ENCODE measurements at regions not wholly inside any gene's neighbourhood (a gene's known extent, or its start where the extent isn't known, plus 50 kb on each side); places are given as distances from the start of the nearest gene placed in this dataset.
A peak's percentile ranks its signal among the peaks of the same experiment; 100 is the strongest.
"Not testable (repeated sequence)": the region's sequence is repeated elsewhere in the genome, so short reads cannot be mapped to it uniquely, and the experiment has no call there.

DNA sequence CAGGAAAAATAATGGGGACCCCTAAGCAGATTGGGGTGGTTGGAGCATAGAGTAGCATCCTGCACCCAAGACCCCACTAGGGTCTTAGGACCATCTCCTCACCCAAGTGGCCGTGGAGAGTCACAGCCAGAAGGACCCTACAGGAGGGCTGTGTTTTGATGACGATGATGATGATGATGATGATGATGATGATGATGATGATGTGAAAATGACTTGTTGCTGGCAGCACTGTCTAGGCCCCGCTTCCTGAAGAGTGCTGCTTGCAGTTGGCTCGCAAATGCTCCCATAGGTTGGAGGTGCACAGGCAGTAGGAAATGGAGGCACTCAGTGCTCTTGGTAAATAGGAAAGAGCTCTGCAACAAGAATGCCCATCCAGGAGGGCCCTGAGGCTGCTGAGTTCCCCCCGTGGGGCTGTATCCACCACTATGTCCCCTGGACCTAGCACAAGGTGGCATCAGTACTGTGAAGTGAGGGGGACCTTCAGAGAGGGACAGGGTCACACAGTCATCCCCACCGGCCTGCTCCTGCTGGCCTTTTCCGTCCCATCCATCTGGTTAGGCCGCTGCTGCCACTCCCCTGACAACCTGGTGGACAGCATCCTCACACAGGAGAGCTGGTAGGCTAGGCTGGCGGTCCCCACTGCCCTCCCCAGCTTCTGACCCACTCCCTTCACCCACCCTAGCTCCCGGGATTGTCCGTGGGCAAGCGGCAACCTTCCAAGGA lies 139.6 kb downstream of the FOXD2 start:
- DNase-seq, result no peak

DNA sequence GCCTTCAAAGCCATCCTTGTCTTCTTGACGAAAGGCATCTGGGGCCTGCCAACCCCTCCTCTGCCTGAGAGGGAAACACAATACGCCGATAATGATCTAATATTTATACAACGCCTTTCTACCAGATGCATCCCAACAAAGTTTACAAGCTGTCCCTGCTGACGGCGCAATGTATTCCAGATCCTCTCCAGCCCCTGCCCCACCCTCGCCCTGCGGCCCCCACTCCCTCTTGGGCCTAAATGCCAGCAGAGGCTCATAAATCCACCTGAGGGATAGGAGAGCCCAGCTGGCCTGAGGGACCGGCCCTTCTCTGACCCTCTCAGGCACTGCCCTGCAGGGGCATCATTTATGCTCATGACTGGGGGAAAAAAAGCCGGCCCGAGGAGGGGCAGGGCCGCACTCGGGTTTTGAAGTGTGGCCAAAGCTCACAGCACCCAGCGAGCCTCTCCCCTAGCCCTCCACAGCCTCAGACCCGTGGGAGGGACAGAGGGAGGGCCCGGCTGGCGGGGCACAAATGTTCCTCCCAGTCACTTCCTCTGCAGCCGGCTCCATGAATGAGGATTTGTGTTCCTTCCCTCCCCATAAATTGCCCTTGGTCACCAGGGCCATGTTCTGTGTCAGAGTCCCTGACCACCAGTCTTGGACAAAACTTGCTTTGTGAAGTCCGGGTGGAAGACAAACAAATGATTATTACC lies 140.3 kb downstream of the FOXD2 start:
- DNase-seq, result no peak

DNA sequence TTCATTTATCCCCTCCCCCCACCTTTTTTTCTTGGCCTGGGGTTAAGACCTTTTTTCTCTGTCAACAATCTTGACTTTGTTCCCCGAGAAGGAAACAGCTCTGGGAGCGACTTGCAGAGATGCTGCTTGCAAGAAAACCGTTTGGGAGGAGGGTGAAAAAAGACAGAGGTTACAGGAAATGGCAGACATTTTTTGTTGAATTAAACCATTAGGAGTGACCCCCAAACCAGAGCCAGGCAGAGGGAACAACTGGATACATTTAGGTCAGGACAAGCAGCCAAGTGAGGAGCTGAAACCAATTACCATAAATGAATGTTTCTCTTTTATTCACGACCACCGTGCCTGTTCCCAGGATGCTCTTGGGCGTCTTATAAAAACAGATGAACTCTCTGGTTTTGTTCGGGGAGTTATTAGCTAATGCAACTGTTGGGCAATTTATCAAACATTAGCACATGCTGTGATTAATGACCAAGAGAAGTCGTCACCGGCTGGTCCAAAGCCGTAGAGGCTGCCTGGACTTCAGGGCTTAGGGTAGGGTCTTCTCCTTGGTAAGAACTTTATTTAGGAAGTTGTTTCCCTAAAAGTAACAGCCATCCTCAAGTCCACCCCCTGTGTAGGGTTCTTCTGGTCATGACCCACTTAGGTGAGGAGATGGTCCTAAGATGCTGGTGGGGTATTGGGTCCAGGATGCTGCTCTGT lies 141.0 kb downstream of the FOXD2 start:
- DNase-seq, result no peak

DNA sequence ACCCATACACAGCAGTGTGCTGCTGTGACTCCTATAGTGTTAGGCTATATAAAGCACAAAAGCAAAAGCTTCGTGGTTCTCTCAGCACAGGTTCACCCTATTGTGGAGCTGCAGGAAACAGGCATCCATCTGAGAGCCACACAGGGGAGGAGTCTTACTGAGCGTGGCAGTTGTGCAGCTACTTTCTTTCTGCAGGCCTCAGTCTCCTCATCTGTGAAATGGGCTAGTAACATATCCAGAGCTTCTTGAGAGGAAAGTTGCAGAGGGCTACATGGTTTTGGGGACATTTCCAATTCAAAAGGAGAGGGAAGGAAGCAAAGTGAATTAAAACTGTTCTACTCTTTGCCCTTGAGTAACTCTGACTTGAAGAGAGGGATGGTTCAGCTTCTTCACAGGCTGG lies 142.0 kb downstream of the FOXD2 start:
- DNase-seq, result no peak

DNA sequence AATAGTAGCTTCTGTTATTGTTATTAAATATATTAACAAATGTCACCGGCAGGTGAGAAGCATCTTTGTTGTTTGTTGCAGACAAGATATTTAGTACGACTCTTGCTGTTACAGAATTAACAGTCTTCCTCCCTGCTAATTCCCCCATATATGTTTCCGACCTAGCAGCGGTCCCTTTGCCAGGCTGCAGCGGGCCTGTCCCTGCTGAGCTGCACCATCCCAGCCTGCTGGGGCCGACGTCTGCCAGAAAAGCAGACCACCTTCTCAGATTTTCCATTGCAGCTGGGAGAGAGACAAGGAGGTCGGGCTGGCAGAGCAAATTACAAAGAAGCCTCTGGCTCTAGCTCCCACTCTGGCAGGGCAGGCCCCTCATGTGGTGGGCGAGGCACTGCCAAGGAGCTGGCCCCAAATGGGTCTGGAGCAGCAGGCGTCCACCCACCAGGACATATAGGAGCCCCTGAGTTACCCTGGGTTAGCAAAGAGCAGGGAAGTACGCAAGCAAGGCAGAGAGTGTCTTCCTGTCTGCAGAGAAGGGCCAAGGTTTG lies 142.7 kb downstream of the FOXD2 start:
- no peak for DNase-seq

DNA sequence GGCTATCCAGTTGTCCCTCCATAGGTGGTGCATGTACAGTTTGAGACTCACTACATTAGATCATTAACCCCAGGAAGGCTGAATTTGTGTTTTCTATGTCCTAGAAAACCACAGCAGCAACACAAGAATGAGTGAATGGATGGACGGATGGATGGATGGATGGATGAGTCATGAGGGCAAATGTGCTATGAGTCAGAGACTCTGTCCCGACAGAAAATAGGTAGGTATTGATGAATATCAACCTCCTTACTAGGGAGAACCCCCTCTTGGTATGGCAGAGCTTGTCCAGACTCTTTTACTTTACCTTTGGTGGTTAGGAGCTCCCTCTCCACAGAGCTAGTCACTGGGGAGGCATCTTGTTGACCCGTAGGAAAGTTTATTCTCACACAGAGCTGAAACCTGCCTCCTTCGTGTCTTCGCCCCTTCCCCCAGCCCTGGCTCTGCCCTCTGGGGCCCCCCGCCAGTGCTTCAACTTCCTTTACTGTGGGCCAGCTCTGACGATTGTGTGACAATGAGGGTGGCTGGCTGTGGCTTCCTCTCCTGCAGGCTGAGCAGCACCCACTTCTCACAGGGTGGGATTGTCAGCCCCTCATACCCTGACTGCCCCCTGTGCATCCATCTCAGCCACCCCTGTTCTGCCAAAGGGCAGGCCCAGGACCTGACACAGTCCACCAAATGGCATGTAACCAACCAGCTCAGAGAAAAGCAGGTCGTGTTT lies 145.2 kb downstream of the FOXD2 start:
- DNase-seq, result no peak

DNA sequence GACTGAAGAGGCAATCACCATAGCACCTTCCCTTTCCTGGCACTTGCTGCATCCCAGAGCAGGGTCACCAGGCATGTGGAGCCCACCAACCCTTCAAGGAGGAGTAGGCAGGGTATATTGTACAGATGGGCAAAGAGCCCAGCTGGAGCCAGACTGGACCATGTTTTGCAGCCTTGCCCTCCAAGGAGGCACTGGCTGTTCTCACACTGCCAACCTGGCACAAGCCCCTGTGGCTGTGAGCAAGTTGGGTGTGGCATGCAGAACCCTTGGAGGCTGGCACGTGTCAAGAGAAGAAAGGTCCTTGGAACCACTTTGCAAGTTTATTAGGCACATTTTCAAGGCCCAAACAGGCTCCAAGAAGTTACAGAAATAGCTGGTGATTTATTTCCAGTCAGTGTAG lies 146.4 kb downstream of the FOXD2 start:
- DNase-seq, result no peak

DNA sequence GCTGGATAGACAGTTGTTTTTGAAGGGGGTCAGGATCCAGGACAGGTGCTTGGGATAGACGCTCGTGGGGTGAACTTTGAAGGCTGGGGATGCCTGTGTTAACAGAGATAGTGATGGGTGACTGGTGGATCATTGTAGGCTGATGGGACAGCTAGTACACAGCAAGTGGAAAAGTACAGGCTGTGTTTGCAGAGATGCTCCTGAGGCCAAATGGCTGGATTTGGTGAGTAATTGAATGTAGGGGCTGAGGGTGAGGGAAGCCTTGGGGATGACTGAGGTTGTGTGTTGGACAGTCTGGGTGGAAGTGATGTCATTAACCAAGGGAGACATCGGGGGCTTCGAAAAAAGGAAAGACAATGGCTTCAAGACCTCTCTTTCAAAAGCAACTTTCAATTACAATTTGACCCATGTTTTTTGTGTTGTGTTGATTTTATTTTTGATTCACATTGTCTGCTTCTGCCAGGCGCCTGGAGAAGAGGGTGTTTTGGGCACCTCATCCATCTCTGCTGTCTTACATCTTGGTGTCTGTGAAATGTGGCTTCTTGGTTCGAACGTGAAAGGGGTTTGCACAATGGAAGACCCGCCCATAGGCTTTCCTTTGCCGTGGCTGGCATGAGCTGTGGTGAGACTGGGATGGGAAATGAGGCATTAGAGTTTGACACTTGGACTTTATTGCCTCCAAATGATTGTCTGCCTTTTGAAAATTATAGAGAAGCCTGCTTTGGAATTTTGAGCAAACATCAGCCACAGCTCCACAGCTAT lies 147.5 kb downstream of the FOXD2 start:
- no peak for DNase-seq

DNA sequence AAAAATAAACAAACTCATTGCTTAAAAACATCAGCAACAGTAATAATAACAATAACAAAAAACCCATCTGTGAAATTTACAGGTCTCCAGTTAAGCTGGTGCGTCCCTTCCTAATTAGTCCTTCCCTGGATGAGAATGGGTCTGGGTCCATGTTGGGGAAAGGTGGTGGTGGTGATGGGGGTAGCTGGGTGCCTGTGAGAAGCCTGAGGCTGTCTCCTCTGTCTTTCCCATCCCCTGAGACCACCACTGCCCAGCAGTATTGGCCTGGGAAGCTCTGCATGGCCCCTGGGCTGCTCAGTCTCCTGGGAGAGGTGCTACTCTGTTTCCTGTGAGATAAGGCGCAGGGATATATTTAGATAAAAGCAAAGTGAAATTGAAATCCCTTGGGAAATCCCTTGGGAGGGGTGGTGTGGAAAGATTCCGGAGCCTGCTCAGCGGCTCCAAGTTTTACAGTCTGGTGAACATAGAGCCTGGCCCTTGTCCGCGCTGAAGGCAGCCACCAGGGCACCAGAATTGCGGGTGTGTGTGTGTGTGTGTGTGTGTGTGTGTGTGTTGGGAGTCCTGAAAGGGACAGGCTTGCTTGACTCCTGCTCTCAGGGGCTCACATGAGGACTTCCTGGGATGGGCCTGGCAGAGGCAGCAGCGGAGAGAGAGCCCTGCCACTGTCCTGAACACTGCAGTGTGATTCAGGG lies 150.2 kb downstream of the FOXD2 start:
- peak; percentile 42 for DNase-seq

DNA sequence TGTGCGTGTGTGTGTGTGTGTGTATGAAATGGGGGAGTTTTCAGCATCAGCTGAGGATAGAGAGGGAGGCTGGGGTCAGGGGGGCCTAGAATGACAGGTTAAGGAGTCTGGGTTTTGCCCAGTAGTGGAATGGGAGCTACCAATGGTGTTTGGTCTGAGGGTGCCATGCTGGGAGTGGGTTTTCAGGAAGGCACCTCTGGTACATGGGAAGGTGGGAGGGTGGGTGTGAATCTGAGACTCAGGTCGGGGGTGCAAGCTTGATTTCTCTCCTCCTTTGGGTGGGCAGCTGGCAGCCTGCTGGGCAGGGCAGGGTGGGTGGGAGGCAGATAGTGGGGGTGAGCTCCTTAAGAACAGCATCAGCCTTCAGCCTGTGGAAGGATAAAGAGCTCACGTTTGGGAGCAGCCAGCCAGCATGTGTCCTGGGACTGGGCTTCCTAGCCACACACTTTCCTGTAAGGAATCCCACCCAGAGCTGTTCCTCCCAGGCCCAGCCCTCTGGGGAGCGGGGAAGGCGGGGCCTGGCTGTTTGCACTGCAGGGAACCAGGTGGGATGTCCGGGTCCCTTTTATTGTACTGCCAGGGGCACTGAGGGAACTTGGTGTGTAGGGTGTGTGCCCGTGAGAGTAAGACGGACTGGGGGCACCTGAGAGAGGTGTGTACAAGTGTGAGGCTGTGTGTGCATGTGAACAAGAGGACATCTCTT lies 152.8 kb downstream of the FOXD2 start:
- DNase-seq, result no peak

DNA sequence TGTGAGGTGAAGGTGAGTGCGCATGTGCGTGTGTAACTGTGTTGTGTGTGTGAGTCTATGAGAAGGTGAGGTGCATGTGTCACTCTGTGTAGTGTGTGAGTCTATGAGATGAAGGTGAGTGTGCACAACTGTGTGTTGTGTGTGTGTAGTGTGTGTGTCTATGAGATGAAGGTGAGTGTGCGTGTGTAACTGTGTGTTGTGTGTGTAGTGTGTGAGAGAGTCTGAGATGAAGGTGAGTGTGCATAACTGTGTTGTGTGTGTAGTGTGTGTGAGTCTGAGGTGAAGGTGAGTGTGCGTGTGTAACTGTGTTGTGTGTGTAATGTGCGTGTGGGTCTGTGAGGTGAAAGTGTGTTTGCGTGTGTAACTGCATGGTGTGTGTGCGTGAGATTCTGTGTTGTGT lies 154.0 kb downstream of the FOXD2 start:
- DNase-seq, result no peak

DNA sequence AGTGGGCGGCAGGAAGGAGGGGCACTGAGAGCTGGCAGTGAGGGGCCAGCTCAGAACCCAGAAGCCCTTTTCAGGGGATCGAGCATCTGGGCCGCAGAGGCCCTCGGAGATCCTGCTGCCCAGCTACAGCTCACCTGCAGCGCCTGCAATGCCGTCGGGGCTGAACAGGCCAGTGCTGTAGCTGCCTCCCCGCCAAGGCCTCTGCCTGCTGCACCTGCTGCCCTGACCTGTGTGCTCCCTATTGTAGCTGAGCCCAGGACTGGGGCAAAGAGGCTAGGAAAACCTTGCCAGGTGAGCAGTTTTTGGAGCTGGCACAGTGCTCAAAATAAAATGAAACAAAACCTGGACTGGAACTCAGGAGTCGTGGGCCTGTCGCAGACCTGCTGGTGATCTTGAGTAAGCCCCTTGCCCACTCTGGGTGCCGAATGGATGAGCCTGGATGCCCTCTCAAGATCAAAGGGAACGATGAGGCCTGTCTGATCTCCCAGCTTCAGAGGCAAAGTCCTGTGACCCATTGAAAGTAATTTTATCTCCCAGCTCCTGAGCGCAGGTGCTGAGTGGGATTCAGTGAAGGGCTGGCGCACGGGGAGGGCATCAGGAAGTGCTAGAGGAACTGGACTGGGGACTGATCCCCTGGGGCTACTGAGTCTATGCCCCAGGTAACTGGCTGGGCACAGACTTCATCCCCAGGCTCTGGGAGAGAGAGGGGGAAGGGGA lies 154.6 kb downstream of the FOXD2 start:
- DNase-seq, result no peak

DNA sequence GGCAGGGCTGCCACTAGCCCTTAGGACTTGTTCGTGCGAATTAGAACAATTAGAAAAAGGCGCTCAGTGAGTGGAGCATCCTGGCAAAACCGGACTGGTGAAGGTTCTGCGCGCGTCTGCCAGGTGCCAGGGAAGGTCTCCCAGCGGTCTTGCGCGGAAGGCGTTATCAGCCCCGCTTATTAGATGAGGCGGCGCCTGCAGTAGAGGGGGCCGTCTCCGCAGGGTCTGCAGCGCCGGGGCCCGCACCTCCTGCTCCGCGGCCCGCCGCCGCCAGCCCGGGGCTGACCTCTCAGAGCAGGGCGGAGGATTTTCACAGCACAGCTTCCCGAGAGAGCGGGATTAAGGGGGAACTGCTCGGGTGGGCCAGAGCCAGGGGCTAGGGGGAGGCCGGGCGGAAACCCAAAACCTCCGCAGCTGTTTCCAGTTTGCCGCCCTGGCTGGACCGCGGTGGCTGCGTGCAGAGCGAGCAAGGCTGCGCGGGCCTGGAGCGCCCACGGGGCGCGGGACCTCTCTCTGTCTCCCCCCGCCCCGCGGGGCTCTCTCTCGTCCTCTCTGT lies 155.2 kb downstream of the FOXD2 start:
- no peak for DNase-seq

DNA sequence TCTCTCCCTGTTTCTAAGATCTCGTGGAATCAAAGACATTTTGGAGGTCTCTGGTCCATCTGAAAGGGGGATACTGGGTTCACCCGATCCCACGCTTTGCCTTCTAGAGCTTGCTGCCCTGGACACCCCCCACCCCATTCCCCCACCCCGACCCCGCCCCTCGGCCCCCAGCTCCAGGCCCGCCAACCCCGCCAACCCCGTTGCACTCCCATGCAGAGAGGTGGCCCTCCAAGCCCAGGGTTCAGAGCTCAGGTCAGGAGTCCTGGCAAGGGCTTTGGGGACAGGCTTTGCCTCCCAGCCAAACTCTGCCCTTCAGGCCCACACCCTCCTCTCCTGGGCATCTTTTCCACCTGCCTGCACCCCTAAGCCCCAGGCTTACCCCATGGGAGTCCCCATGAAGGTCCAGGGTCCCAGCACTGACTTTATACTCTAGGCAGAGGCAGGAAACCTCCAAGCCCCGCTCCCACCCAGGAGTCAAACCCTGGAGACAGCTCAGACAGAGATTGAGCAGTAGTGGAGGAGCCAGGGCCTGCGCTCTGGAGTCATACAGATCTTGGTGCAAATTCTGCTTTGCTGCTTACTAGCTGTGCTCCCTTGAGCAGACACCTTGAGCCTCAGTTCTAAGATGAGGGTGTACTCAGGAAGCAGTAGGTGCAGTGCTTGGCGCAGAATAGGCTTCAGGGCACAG lies 155.9 kb downstream of the FOXD2 start:
- DNase-seq, result no peak

DNA sequence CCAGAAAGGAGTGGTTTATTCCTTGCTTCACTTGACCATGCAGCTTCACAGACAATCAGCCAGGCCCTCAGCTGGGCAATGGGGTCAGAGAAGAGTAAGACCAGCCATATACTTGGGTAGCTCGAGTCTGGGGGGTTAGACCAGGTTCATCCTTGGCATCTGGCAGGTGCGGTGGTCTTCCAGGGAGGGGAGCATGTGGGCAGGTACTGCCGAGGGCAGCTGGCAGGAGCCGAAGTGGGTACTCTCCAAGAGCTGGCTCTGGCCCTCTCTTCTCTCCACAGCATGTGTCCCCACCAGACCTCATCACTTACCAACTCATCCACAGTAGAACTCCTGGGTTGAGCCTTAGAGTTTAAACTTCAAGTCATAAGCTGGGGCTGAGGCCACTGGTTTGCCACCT lies 156.8 kb downstream of the FOXD2 start:
- DNase-seq, result no peak

DNA sequence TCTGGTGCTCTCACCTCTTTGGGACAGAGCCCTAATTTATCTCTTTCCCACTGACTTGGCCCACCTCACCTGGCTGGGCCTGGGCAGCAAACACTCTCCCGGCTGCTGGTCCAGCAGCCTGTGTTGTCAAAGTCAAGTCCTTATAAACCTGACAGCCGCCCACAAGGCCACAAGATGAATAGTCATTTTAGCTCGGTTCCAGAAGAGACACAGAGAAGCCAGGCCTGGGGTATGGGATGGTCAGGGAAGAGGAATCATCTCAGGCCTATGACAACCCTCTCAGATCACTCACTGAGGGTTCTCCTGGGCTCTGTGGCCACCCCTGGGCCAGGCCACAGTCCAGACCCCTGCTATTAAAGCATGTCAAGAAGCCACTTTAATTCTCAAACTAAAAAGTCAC lies 158.5 kb downstream of the FOXD2 start:
- DNase-seq, result no peak

DNA sequence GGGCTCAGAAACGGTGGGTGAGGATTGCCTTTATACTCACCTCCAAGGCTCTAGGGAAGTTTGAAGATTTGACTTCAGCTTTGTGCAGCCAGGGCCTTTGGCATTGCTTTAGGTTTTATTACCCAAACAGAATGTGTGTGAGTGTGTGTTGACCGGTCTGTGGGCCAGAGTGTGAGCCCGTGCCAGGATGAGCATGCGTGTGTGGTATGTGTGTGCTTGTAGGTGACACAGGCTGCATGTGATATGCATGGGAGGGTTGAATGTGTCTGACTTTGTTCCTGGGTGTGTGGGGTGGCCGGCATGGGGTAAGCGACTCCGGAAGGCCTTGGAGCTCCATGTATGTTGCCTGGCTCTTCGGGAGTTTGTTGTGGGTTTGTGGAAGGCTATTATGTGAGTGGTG lies 160.5 kb downstream of the FOXD2 start:
- DNase-seq, result no peak

DNA sequence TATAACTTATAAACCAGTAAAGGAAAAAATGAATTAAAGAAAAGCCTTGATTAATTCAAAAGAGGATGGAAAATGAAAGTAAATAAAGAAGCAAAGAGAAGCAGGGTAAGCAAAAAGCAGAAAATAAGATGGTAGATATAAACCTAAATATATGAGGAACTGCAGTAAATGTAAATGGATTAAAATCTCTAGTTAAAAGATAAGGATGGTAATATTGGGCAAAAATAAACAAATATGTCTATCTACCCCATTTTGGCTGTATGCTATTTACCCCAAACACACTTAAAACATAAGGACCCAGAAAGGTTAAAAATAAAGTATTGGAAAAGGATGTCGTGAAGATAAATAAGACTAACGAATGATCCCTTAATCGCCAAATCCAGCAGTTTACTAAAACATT lies 161.9 kb downstream of the FOXD2 start:
- no peak for DNase-seq

DNA sequence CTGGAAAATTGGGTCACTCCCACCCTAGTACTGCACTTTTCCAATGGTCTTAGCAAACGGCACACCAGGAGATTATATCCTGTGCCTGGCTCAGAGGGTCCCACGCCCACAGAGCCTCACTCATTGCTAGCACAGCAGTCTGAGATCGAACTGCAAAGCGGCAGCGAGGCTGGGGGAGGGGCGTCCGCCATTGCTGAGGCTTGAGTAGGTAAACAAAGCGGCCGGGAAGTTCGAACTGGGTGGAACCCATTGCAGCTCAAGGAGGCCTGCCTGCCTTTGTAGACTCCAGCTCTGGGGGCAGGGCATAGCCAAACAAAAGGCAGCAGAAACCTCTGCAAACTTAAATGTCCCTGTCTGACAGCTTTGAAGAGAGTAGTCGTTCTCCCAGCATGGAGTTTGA lies 164.6 kb downstream of the FOXD2 start:
- DNase-seq, result not testable (repeated sequence)
